ENCODE measurements at regions not wholly inside any gene's neighbourhood (a gene's known extent, or its start where the extent isn't known, plus 50 kb on each side); places are given as distances from the start of the nearest gene placed in this dataset.

- no peak for TF ChIP-seq CTCF (conservative IDR thresholded peaks at IDR 0.05)
- TF ChIP-seq ZFX (IDR thresholded peaks at IDR 0.05): no peak
Observed at GRCh38 chr16:59699786-59700185, 965.7 kb upstream of the GOT2 start.
